Keratinocyte (primary cell): ENCODE measurements at regions not wholly inside any gene's neighbourhood (a gene's known extent, or its start where the extent isn't known, plus 50 kb on each side); places are given as distances from the start of the nearest gene placed in this dataset.

Experiments
- DNase-seq: peaks from one replicate; pipeline ENCODE4 v3.0.0-alpha.2; 2011; ENCODE audit warnings: low read depth, missing footprints, low spot score
- FAIRE-seq: peaks from 2 replicates; lab custom pipeline; 2011; peaks lifted over from hg19 to GRCh38; lab: Jason Lieb, UNC
- H2AFZ ChIP-seq: 2 replicates; pipeline ENCODE4 v1.6.0; 2012; ENCODE audit warnings: low read length, control low read depth, inconsistent platforms; ENCODE audit not compliant: control insufficient read depth
- H3K27ac ChIP-seq: 2 replicates; pipeline ENCODE4 v1.5.1; 2011; ENCODE audit warnings: low read length; ENCODE audit not compliant: control insufficient read depth, insufficient read depth
- H3K27me3 ChIP-seq: 3 replicates; pipeline ENCODE4 v1.6.0; 2011; ENCODE audit warnings: low read length; ENCODE audit not compliant: control insufficient read depth, insufficient read depth; ENCODE audit errors: extremely low read depth
- H3K36me3 ChIP-seq, 2 experiments: 2 replicates in 1 of 2; 3 replicates in 1 of 2; pipeline ENCODE4 v1.5.1; 2011; ENCODE audit warnings: low read length in 2 of 2, mild to moderate bottlenecking in 1 of 2; ENCODE audit not compliant: control insufficient read depth in 2 of 2, insufficient read depth in 2 of 2; ENCODE audit errors: extremely low read depth in 1 of 2
- H3K4me1 ChIP-seq: 3 replicates; pipeline ENCODE4 v1.5.1; 2011; ENCODE audit warnings: low read length; ENCODE audit not compliant: control insufficient read depth, insufficient read depth; ENCODE audit errors: extremely low read depth
- H3K4me2 ChIP-seq: 3 replicates; pipeline ENCODE4 v1.6.0; 2011; ENCODE audit warnings: low read depth, low read length; ENCODE audit not compliant: control insufficient read depth, insufficient read depth; ENCODE audit errors: extremely low read depth
- H3K4me3 ChIP-seq, 3 experiments: fragments of 200-600 bp in 1 of 3; sonication (generic) in 1 of 3; 2 replicates in 2 of 3; 3 replicates in 1 of 3; pipeline ENCODE4 v1.5.1; 2011 to 2016; ENCODE audit warnings: low read length in 3 of 3, mild to moderate bottlenecking in 3 of 3, control low read depth in 2 of 3, inconsistent platforms in 1 of 3, low read depth in 1 of 3, mixed read lengths in 1 of 3, mixed run types in 1 of 3, moderate library complexity in 1 of 3; ENCODE audit not compliant: control insufficient read depth in 2 of 3, insufficient read depth in 2 of 3; ENCODE audit errors: extremely low read depth in 1 of 3
- H3K79me2 ChIP-seq: 2 replicates; pipeline ENCODE4 v1.6.0; 2012; ENCODE audit warnings: low read length; ENCODE audit not compliant: control insufficient read depth, insufficient read depth
- H3K9ac ChIP-seq: 3 replicates; pipeline ENCODE4 v1.6.0; 2011; ENCODE audit warnings: low read length; ENCODE audit not compliant: control insufficient read depth, insufficient read depth; ENCODE audit errors: extremely low read depth
- H3K9me1 ChIP-seq: 3 replicates; pipeline ENCODE4 v1.6.0; 2011; ENCODE audit warnings: low read length; ENCODE audit not compliant: control insufficient read depth, insufficient read depth; ENCODE audit errors: extremely low read depth
- H3K9me3 ChIP-seq: 2 replicates; pipeline ENCODE4 v1.5.1; 2012; ENCODE audit warnings: low read depth, low read length; ENCODE audit not compliant: control insufficient read depth
- H4K20me1 ChIP-seq: 3 replicates; pipeline ENCODE4 v1.6.0; 2011; ENCODE audit warnings: low read length; ENCODE audit not compliant: control insufficient read depth, insufficient read depth; ENCODE audit errors: extremely low read depth
- EZH2 ChIP-seq: IDR thresholded peaks from one replicate; pipeline ENCODE4 v1.6.1; 2012; ENCODE audit warnings: inconsistent platforms, mild to moderate bottlenecking, low read length, moderate library complexity
- dilution Hi-C: fragments of 300-500 bp; cut with MboI; formaldehyde crosslinking; loops from one replicate; pipeline ENCODE4 v1.7.0; 2020; ENCODE audit warnings: low sequenced_read_pairs; ENCODE audit not compliant: extremely low pct_ligation_motif_present
- TF ChIP-seq, protein P1 (sequence below), 3 experiments: IDR thresholded peaks in 1 of 3; conservative IDR thresholded peaks in 1 of 3; optimal IDR thresholded peaks in 1 of 3; 2 replicates in 2 of 3; 3 replicates in 1 of 3; pipeline versions ENCODE3 to v1.5.1; 2011; ENCODE audit warnings: low read length in 3 of 3, mild to moderate bottlenecking in 3 of 3, moderate library complexity in 2 of 3, control low read depth in 1 of 3, inconsistent platforms in 1 of 3; ENCODE audit not compliant: insufficient read depth in 2 of 3; ENCODE audit errors: extremely low read depth in 1 of 3

DNA sequence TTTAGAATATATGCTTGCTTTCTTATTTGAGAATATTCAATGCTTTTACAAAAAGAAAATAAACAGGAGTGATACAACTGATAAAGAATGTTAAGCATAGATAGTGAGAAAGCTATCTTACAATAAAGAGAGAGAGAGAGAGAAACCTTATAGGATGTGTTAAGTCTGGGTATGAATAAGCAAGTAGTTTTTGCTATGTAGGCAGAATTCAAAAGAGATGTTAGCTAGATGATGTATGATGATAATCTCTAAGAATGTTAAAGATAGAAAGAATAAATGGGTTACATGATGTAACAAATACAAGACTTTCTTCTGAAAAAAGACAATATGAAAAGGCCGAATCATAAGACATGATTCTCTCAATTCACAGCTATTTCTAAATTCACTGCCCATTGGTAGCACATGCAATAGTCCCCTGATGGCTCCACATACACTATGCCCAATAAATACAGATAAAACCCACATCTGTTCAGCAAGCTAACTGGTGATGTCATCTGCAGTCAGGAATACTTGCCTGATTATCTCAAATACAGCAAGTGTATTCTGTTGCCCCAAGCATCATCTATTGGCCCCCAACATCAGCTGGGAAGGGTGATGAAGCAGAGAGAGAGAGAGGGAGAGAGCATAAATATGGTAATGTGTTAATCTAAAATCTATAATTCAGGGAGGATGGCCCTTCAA lies 169.2 kb upstream of the LYSMD4 start:
- H4K20me1 ChIP-seq, result no peaks in the 10 kb centered on the region
- H3K36me3 ChIP-seq, result no peaks in the 10 kb centered on the region
- no peak overlapping the region for H3K9ac ChIP-seq
- no peaks in the 10 kb centered on the region for H3K79me2 ChIP-seq
- no peak for TF ChIP-seq EZH2
- TF ChIP-seq, protein P1, sequence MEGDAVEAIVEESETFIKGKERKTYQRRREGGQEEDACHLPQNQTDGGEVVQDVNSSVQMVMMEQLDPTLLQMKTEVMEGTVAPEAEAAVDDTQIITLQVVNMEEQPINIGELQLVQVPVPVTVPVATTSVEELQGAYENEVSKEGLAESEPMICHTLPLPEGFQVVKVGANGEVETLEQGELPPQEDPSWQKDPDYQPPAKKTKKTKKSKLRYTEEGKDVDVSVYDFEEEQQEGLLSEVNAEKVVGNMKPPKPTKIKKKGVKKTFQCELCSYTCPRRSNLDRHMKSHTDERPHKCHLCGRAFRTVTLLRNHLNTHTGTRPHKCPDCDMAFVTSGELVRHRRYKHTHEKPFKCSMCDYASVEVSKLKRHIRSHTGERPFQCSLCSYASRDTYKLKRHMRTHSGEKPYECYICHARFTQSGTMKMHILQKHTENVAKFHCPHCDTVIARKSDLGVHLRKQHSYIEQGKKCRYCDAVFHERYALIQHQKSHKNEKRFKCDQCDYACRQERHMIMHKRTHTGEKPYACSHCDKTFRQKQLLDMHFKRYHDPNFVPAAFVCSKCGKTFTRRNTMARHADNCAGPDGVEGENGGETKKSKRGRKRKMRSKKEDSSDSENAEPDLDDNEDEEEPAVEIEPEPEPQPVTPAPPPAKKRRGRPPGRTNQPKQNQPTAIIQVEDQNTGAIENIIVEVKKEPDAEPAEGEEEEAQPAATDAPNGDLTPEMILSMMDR (optimal IDR thresholded peaks at IDR 0.05 in 1 of 3, IDR thresholded peaks at IDR 0.05 in 1 of 3, conservative IDR thresholded peaks at IDR 0.05 in 1 of 3; ENCODE audit: extremely low read depth in 1 of 3, insufficient read depth in 2 of 3, low read length in 3 of 3), result no peak
- no peak overlapping the region for H3K4me3 ChIP-seq
- H3K27ac ChIP-seq, result no peak overlapping the region
- H3K9me3 ChIP-seq, result no peaks in the 10 kb centered on the region
- no peak overlapping the region for H3K4me2 ChIP-seq
- H2AFZ ChIP-seq, result no peak overlapping the region
- H3K4me1 ChIP-seq, result no peaks in the 10 kb centered on the region
- H3K27me3 ChIP-seq, result no peaks in the 10 kb centered on the region
- no peak for DNase-seq
- dilution Hi-C loops, result no loop called here
- no peaks in the 10 kb centered on the region for H3K9me1 ChIP-seq
- no peak for FAIRE-seq

DNA sequence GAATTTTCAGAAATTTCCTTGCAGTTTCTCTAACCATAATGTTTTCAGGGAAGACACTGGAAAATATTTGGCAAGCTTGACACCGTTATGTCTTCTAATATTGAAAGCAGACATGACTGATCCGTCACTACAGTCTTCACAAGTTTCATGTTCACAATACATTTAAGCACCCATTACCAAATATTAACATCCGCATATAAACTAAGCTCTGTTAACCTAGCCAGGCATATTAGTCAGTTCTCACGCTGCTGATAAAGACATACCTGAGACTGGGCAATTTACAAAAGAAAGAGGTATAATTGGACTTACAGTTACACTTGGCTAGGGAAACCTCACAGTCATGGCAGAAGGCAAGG lies 162.7 kb upstream of the LYSMD4 start:
- dilution Hi-C loops, result no loop called here
- Histone ChIP-seq H4K20me1 (no peaks in the 10 kb centered on the region), H3K79me2 (no peaks in the 10 kb centered on the region), H3K9ac (no peak overlapping the region), H3K36me3 (no peaks in the 10 kb centered on the region), H3K27me3 (no peaks in the 10 kb centered on the region), H3K9me3 (no peaks in the 10 kb centered on the region), H3K9me1 (no peaks in the 10 kb centered on the region), H2AFZ (no peak overlapping the region), H3K4me1 (no peaks in the 10 kb centered on the region), H3K27ac (no peak overlapping the region), H3K4me2 (no peak overlapping the region), H3K4me3 (no peak overlapping the region)
- FAIRE-seq (no peak), DNase-seq (no peak)
- TF ChIP-seq, protein P1 (optimal IDR thresholded peaks at IDR 0.05 in 1 of 3, IDR thresholded peaks at IDR 0.05 in 1 of 3, conservative IDR thresholded peaks at IDR 0.05 in 1 of 3; ENCODE audit: extremely low read depth in 1 of 3, insufficient read depth in 2 of 3, low read length in 3 of 3), result no peak
- TF ChIP-seq EZH2, result no peak
